Activated naive CD4-positive, alpha-beta T cell treated with anti-CD3 and anti-CD28 coated beads, Interleukin-2, amount 50 U/mL, for 72 hours (primary cell): ENCODE measurements at regions not wholly inside any gene's neighbourhood (a gene's known extent, or its start where the extent isn't known, plus 50 kb on each side); places are given as distances from the start of the nearest gene placed in this dataset.

Source experiments
- ATAC-seq, 2 donors: fragments of 150-1000 bp; cut with Tn5 transposase; 2 replicates each; pipeline ENCODE4 v1.10.0; 2021; ENCODE audit warnings: mild to moderate bottlenecking in 2 of 2, moderate library complexity in 2 of 2
- DNase-seq, 2 donors: peaks; one replicate each; pipeline ENCODE4 v3.0.0; 2021 to 2022; ENCODE audit warnings: low spot score in 2 of 2
- H3K27ac Mint-ChIP-seq, 2 donors: one replicate each; pipeline ENCODE4 v1.8.0; 2022; ENCODE audit warnings: mild to moderate bottlenecking in 2 of 2, mixed read lengths in 2 of 2
- H3K36me3 Mint-ChIP-seq, 2 donors: one replicate each; pipeline ENCODE4 v1.8.0; 2022; ENCODE audit warnings: mixed read lengths in 2 of 2
- H3K9me3 Mint-ChIP-seq, 2 donors: one replicate each; pipeline ENCODE4 v1.8.0; 2022; ENCODE audit warnings: mixed read lengths in 2 of 2

GRCh38 chr5:125115195-125115525 lies 368.7 kb upstream of the ZNF608 start:
- DNase-seq (no peak), ATAC-seq (no peak)
- no peak overlapping the region for H3K27ac Mint-ChIP-seq
- peaks cover 0 to 8% of the 10 kb centered on the region in 2 donors for H3K36me3 Mint-ChIP-seq
- H3K9me3 Mint-ChIP-seq: peaks cover 19 to 26% of the 10 kb centered on the region in 2 donors

DNA sequence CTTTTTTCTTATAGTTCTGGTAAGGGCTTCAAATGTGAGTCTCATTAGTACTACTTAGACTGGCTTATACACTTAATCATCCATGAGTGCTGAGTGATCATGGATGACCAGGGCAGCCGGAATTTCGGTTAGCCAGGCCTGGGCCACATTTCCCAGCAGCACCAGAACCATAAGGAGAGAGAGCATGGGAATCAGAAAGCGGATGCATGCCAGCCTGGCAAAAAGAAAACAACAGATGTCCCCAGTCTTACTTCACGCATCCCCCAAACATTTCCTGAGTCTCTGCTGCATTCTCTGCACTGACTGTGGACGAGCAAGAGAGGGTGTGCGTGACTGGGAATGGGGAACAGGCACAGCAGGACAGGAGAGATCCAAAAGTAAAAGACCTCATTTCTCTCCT lies 371.1 kb upstream of the ZNF608 start:
- no peak for ATAC-seq
- no peak for DNase-seq
- H3K36me3 Mint-ChIP-seq: no peaks in the 10 kb centered on the region
- peaks cover 10 to 17% of the 10 kb centered on the region in 2 donors for H3K9me3 Mint-ChIP-seq
- no peak overlapping the region for H3K27ac Mint-ChIP-seq

- DNase-seq (no peak), ATAC-seq (no peak)
- no peak overlapping the region for H3K27ac Mint-ChIP-seq
- H3K36me3 Mint-ChIP-seq: no peaks in the 10 kb centered on the region
- peaks cover 10 to 22% of the 10 kb centered on the region in 2 donors for H3K9me3 Mint-ChIP-seq
These were observed 373.6 kb upstream of the ZNF608 start for GRCh38 chr5:125120012-125120411.

DNA sequence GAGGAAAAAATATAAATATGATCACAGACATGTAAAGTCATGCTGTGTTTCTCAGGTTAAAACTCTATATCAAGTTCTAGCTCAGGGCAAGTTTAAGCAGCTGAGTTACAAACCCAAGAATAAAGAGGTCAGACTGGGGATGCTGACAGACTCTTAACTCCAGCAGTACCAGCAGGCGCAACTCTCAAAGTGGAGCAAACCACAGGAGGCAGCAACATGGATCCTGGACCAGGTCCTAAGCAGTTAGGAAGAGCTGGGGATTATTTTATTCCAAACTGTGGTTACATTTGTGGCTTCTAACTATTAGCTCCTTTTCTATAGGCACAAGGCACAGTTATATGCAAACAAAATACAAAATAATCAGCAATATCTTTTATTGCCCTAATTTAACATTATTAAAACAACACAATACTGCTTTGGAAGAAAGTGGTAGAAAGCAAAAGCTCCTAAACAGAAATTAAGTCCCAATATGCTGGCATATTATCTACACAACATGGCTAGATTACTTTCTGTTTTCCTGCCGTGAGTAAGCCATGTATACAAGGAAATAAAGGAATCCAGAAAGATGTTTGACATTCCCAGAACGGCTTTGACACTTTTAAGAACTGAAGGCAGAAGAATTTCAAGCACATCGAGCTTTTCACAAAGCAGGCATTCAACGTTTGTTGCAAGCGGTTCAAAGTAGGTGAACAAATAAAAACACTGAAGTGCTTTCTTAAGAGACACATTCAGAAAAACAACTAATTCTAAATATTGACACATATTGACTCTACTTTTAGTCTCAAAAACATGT lies 378.8 kb upstream of the ZNF608 start:
- no peaks in the 10 kb centered on the region for H3K36me3 Mint-ChIP-seq
- no peak for DNase-seq
- H3K9me3 Mint-ChIP-seq: peaks cover 0 to 10% of the 10 kb centered on the region in 2 donors
- no peak for ATAC-seq
- H3K27ac Mint-ChIP-seq: no peak overlapping the region

GRCh38 chr5:125126050-125126449 lies 379.6 kb upstream of the ZNF608 start:
- no peaks in the 10 kb centered on the region for H3K36me3 Mint-ChIP-seq
- DNase-seq (no peak), ATAC-seq (no peak)
- peaks cover 0 to 10% of the 10 kb centered on the region in 2 donors for H3K9me3 Mint-ChIP-seq
- H3K27ac Mint-ChIP-seq: no peak overlapping the region

- Mint-ChIP-seq H3K27ac (no peak overlapping the region), H3K36me3 (no peaks in the 10 kb centered on the region), H3K9me3 (peaks cover 0 to 5% of the 10 kb centered on the region in 2 donors)
- ATAC-seq: no peak
- no peak for DNase-seq
These were observed 382.8 kb upstream of the ZNF608 start for GRCh38 chr5:125129151-125129806.

DNA sequence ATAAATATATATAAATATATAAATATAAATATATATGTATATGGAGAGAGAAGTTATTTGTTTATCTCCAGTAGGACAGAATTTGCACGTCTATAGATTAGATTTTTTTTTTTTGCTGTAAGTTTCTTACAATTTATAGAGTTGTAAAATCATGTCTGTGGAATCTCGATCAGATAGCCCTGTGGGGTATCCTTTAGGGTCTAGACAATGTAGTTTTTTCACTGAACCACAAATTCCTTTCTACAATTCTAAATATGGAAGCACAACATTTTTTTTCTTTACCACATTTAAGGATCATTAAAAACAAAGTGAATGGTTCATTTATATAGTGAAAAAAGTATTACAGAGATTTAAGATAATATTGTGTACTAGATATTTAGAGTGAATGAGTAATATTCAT lies 384.2 kb upstream of the ZNF608 start:
- Mint-ChIP-seq H3K36me3 (no peaks in the 10 kb centered on the region), H3K27ac (no peak overlapping the region), H3K9me3 (peaks cover 0 to 5% of the 10 kb centered on the region in 2 donors)
- DNase-seq: no peak
- no peak for ATAC-seq

GRCh38 chr5:125134216-125135081 lies 388.0 kb upstream of the ZNF608 start:
- Mint-ChIP-seq H3K9me3 (peaks cover 7 to 11% of the 10 kb centered on the region in 2 donors), H3K27ac (no peak overlapping the region), H3K36me3 (no peaks in the 10 kb centered on the region)
- DNase-seq: no peak
- no peak for ATAC-seq

DNA sequence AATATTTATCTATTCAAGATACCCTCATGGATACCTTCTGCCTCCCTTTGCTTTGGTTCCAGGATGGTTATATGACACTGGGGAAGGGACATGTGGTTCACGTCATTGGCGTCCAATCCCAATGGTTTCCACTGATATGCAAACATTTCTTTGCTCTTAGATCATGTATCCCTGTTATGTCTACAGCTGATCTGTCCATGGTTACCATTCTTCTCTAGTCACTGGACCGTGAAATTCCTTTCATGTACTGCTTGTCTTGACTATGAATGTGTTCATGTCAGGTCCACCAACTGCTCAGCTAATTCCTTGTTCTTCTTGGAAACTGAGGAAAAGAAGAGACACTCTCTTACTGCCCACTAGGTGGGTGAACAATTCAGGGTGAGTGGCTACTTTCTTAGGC lies 391.1 kb upstream of the ZNF608 start:
- ATAC-seq (no peak), DNase-seq (no peak)
- Mint-ChIP-seq H3K27ac (no peak overlapping the region), H3K36me3 (no peaks in the 10 kb centered on the region), H3K9me3 (peaks cover 11 to 15% of the 10 kb centered on the region in 2 donors)

GRCh38 chr5:125138266-125138665 lies 391.8 kb upstream of the ZNF608 start:
- no peaks in the 10 kb centered on the region for H3K36me3 Mint-ChIP-seq
- DNase-seq (no peak), ATAC-seq (no peak)
- H3K9me3 Mint-ChIP-seq: peaks cover 16 to 20% of the 10 kb centered on the region in 2 donors
- H3K27ac Mint-ChIP-seq: no peak overlapping the region

DNA sequence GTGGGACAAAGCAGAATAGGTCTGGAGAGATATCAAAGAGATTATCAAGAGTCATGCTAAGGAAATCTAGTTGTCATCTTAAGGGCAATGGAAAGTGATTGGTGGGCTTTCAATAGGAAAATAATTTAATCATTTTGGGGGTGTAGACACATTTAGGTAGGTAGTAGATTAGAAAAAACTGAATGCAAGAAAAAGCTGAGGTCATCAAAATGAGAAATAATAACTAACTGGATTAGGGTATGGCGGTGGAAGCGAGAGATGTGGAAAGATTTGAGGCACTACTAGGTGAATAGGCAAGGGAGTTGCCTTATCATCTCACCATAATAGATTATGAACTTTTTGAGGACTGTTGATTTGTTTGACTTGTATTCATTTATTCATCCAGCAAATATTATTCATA lies 393.2 kb upstream of the ZNF608 start:
- Mint-ChIP-seq H3K9me3 (peaks cover 19 to 20% of the 10 kb centered on the region in 2 donors), H3K27ac (no peak overlapping the region), H3K36me3 (no peaks in the 10 kb centered on the region)
- ATAC-seq (no peak), DNase-seq (no peak)

DNA sequence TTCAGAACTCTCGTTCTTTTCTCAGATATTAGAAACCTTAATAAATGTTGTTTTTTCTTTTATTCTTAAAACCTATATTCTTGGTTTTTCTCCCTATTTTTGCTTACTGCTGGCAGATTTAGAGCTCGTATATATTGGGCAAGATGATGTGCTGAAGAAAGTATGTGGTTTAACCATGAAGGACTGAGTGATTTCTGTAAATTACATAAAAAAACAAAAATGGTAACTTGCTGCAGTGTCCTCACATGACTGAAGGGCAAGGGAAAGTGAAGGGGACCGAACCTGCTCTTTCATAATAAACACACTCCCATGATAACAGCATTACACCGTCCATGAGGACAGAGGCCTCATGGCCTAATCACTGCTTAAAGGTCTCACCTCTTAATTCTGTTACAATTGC lies 393.8 kb upstream of the ZNF608 start:
- peaks cover 19 to 20% of the 10 kb centered on the region in 2 donors for H3K9me3 Mint-ChIP-seq
- ATAC-seq (no peak), DNase-seq (no peak)
- H3K27ac Mint-ChIP-seq: no peak overlapping the region
- no peaks in the 10 kb centered on the region for H3K36me3 Mint-ChIP-seq

GRCh38 chr5:125140855-125141254 lies 394.4 kb upstream of the ZNF608 start:
- H3K27ac Mint-ChIP-seq: no peak overlapping the region
- no peak for ATAC-seq
- DNase-seq: no peak
- H3K36me3 Mint-ChIP-seq: no peaks in the 10 kb centered on the region
- H3K9me3 Mint-ChIP-seq: peaks cover 19 to 20% of the 10 kb centered on the region in 2 donors

GRCh38 chr5:125142458-125142857 lies 396.0 kb upstream of the ZNF608 start:
- no peaks in the 10 kb centered on the region for H3K36me3 Mint-ChIP-seq
- ATAC-seq (no peak), DNase-seq (no peak)
- H3K9me3 Mint-ChIP-seq: peaks cover 19 to 20% of the 10 kb centered on the region in 2 donors
- no peak overlapping the region for H3K27ac Mint-ChIP-seq

DNA sequence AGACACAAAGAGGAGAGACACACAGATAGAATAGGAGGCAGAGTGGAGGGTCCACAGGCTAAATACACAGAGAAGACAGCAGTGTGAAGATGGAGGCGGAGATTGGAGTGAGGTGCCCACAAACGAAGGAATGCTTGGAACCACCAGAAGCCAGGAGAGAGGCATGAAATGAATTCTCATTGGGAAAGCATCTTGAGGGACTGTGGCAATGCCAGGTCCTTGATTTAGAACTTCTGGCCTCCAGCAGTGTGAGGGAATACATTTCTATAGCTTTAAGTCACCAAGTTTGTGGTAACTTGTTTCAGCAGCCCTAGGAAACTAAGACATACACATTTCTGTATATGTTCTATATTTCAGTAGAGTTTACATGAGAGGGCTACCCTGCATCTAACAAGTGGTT lies 396.6 kb upstream of the ZNF608 start:
- ATAC-seq (no peak), DNase-seq (no peak)
- peaks cover 18 to 19% of the 10 kb centered on the region in 2 donors for H3K9me3 Mint-ChIP-seq
- H3K36me3 Mint-ChIP-seq: no peaks in the 10 kb centered on the region
- no peak overlapping the region for H3K27ac Mint-ChIP-seq

GRCh38 chr5:125148076-125148475 lies 401.6 kb upstream of the ZNF608 start:
- no peak overlapping the region for H3K27ac Mint-ChIP-seq
- H3K9me3 Mint-ChIP-seq: peaks cover 8 to 10% of the 10 kb centered on the region in 2 donors
- H3K36me3 Mint-ChIP-seq: no peaks in the 10 kb centered on the region
- DNase-seq: no peak
- no peak for ATAC-seq

DNA sequence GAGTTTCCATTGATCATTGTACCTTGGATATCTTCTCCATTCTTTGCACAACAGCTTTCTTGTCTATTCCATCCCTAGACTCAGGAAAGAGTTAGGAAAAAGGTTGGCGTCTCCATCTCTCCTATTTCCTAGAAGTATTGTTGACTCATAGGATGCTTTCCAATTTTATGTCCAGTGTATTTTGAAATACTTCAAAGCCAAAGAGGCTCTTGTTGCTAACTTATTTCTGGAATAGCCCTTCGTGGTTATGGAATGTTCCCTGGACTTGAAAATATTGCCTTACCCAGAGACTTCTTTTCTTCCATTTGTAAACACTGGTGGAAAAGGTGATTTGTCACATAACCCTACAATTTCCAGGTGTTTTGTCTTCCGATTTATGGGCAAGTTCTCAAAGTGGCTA lies 402.3 kb upstream of the ZNF608 start:
- no peaks in the 10 kb centered on the region for H3K36me3 Mint-ChIP-seq
- ATAC-seq (no peak), DNase-seq (no peak)
- no peak overlapping the region for H3K27ac Mint-ChIP-seq
- peaks cover 10% of the 10 kb centered on the region in 2 donors for H3K9me3 Mint-ChIP-seq
